ENCODE measurements at regions not wholly inside any gene's neighbourhood (a gene's known extent, or its start where the extent isn't known, plus 50 kb on each side); places are given as distances from the start of the nearest gene placed in this dataset.

GRCh38 chr17:77768248-77768852 is 190.2 kb upstream of the TNRC6C start:
- Histone ChIP-seq H3K9me1 (ENCODE audit: control insufficient read depth, insufficient read depth, low read length) (no peaks in the 10 kb centered on the region), H3K79me2 (ENCODE audit: control insufficient read depth, insufficient read depth, low read length) (no peaks in the 10 kb centered on the region), H3K36me3 (ENCODE audit: control insufficient read depth, insufficient read depth, low read length) (no peaks in the 10 kb centered on the region), H4K20me1 (replicated peaks; ENCODE audit: control insufficient read depth, insufficient read depth, low read length) (no peaks in the 10 kb centered on the region), H3K4me1 (replicated peaks in 1 of 2; ENCODE audit: control insufficient read depth in 2 of 2, insufficient read depth in 2 of 2, low read length in 2 of 2) (peaks cover 12 to 25% of the 10 kb centered on the region in 2 experiments; a peak in 4 of 5 replicates), H3K27ac (ENCODE audit: extremely low read depth, low read depth, low read length) (no peak overlapping the region; the same call in 2 of the 3 replicates), H2AFZ (ENCODE audit: low read depth, low read length) (no peak overlapping the region), H3K9ac (ENCODE audit: insufficient read depth in 1 of 2, low read depth in 2 of 2, low read length in 2 of 2) (no peak overlapping the region), H3K9me3 (replicated peaks; ENCODE audit: control insufficient read depth, insufficient read depth, low read depth, low read length) (no peaks in the 10 kb centered on the region), H3K4me2 (ENCODE audit: insufficient read depth, low read length) (no peak overlapping the region), H3K4me3 (no peak overlapping the region), H3K27me3 (ENCODE audit: control insufficient read depth in 2 of 2, insufficient read depth in 2 of 2, low read length in 2 of 2) (peaks cover 9 to 65% of the 10 kb centered on the region in 2 experiments)
- CTCF ChIA-PET (ENCODE audit: low intra/inter-chr PET ratio) = no interaction called here
- intact Hi-C loops (cut with micrococcal nuclease) (no loop called here), in situ Hi-C loops (cut with MboI) (no loop called here)
- no peak for TF ChIP-seq SMAD4 (CRISPR knock-in tag; conservative IDR thresholded peaks at IDR 0.05)
- no peak for TF ChIP-seq PBX2 (CRISPR knock-in tag; IDR thresholded peaks at IDR 0.05; ENCODE audit: low read depth)
- no peak for TF ChIP-seq PBX2 (tag; conservative IDR thresholded peaks at IDR 0.05; ENCODE audit: low read depth)
- no peak for TF ChIP-seq ETV1 (tag; conservative IDR thresholded peaks at IDR 0.05; ENCODE audit: low read depth)
- TF ChIP-seq LCOR (CRISPR knock-in tag; IDR thresholded peaks at IDR 0.05) = no peak
- no peak for TF ChIP-seq ZBTB2 (IDR thresholded peaks at IDR 0.05)
- no peak for TF ChIP-seq SMC3 (conservative IDR thresholded peaks at IDR 0.05; ENCODE audit: insufficient read depth, low read depth, low read length)
- TF ChIP-seq ZNF436 (CRISPR knock-in tag; IDR thresholded peaks at IDR 0.05) = no peak
- BruUV-seq (replicated peaks) = no TSS peak
- FAIRE-seq (no peak), DNase-seq (ENCODE audit: extremely low read depth in 1 of 4, low spot score in 3 of 4) (no peak), ATAC-seq (no peak)
- POLR2A ChIA-PET = interaction anchor here (1.0 kb wide), 1 partner anchor 337 kb away, joined by 3 read pairs; no protein-coding TSS in a partner anchor
- 6% methylated on average over 14 of the region's 14 CpGs for WGBS (ENCODE audit: insufficient coverage, low coverage, missing lambda C conversion rate)
